A549 (cell line): ENCODE measurements at regions not wholly inside any gene's neighbourhood (a gene's known extent, or its start where the extent isn't known, plus 50 kb on each side); places are given as distances from the start of the nearest gene placed in this dataset.

Source experiments
- ATAC-seq, 2 experiments: fragments of 200-7000 bp in 1 of 2; fragments of >200 bp in 1 of 2; cut with Nextera tagmentation in 1 of 2; cut with Tn5 transposase in 1 of 2; 3 replicates each; pipeline versions ENCODE4 v1.8.0 to v1.9.1; 2018 to 2020; ENCODE audit warnings: mild to moderate bottlenecking in 1 of 2, moderate library complexity in 1 of 2
- CTCF ChIA-PET: fragments of 300-600 bp; sonication (Branson Sonifier 250); formaldehyde crosslinking; extraction: SDS; loops from one replicate; lab custom pipeline; 2021; ENCODE audit warnings: antibody characterized with exemption, inconsistent platforms; lab: Yijun Ruan, JAX
- POLR2A ChIA-PET: fragments of 350-600 bp; formaldehyde crosslinking; extraction: SDS; loops from one replicate; lab custom pipeline; 2021; ENCODE audit warnings: antibody characterized with exemption, inconsistent platforms; lab: Yijun Ruan, JAX
- DNase-seq, 2 experiments: peaks; one replicate each; pipeline versions ENCODE4 v3.0.0 to v3.0.0-alpha.2; 2011 to 2016; ENCODE audit warnings: low read depth in 1 of 2, low spot score in 1 of 2
- FAIRE-seq: peaks from 2 replicates; lab custom pipeline; 2011; peaks lifted over from hg19 to GRCh38; lab: Jason Lieb, UNC
- H3K27ac ChIP-seq, 2 experiments: fragments of >200 bp; sonication (Bioruptor Twin); formaldehyde crosslinking; 3 replicates each; pipeline ENCODE4 v1.5.1; 2016 to 2017
- H3K4me1 ChIP-seq: fragments of >200 bp; sonication (Bioruptor Twin); formaldehyde crosslinking; 3 replicates; pipeline ENCODE4 v1.6.1; 2016
- H3K4me2 ChIP-seq: fragments of >200 bp; sonication (Bioruptor Twin); formaldehyde crosslinking; 3 replicates; pipeline ENCODE4 v1.6.1; 2016
- H3K4me3 ChIP-seq: fragments of >200 bp; sonication (Bioruptor Twin); formaldehyde crosslinking; 3 replicates; pipeline ENCODE4 v1.5.1; 2016
- H3K9me3 ChIP-seq: fragments of >200 bp; sonication (Bioruptor Twin); formaldehyde crosslinking; 3 replicates; pipeline ENCODE4 v1.6.1; 2016
- BHLHE40 ChIP-seq: IDR thresholded peaks from 2 replicates; pipeline ENCODE4 v1.6.1; 2012; ENCODE audit warnings: low read depth, low read length, inconsistent platforms
- CBX2 ChIP-seq: fragments of 200-600 bp; sonication (generic); IDR thresholded peaks from 2 replicates; pipeline ENCODE4 v1.6.1; 2016; ENCODE audit warnings: low read depth, mild to moderate bottlenecking, borderline replicate concordance
- CTCF ChIP-seq: fragments of >200 bp; sonication (Bioruptor Twin); formaldehyde crosslinking; IDR thresholded peaks from 3 replicates; pipeline ENCODE4 v1.5.1; 2016
- EP300 ChIP-seq, 2 experiments: fragments of >200 bp; sonication (Bioruptor Twin); formaldehyde crosslinking; IDR thresholded peaks; 2 replicates in 1 of 2; 3 replicates in 1 of 2; pipeline ENCODE4 v1.6.1; 2016 to 2017
- ESRRA ChIP-seq: fragments of 150-350 bp; IDR thresholded peaks from 2 replicates; pipeline ENCODE4 v1.6.1; 2014; ENCODE audit warnings: mild to moderate bottlenecking, low read length, borderline replicate concordance
- FOSL2 ChIP-seq, 2 experiments: fragments of 450-650 bp in 1 of 2; fragments of >200 bp in 1 of 2; sonication (Bioruptor Twin) in 1 of 2; formaldehyde crosslinking; IDR thresholded peaks; 2 replicates each; pipeline versions ENCODE4 v1.5.0 to v1.6.1; 2016 to 2020; ENCODE audit warnings: mild to moderate bottlenecking in 1 of 2, moderate library complexity in 1 of 2
- FOXS1 ChIP-seq: fragments of 250-450 bp; sonication (Bioruptor Pico); IDR thresholded peaks from 2 replicates; pipeline ENCODE4 v1.5.0; 2020; ENCODE audit warnings: mild to moderate bottlenecking, moderate library complexity
- HES2 ChIP-seq: fragments of >200 bp; sonication (Bioruptor Twin); formaldehyde crosslinking; IDR thresholded peaks from 2 replicates; pipeline ENCODE4 v1.6.1; 2016
- KDM1A ChIP-seq: fragments of 200-600 bp; sonication (generic); IDR thresholded peaks from 2 replicates; pipeline ENCODE4 v1.6.1; 2016; ENCODE audit warnings: low read depth, mild to moderate bottlenecking
- MAZ ChIP-seq: fragments of 150-350 bp; IDR thresholded peaks from 2 replicates; pipeline ENCODE4 v1.6.1; 2014; ENCODE audit warnings: antibody characterized with exemption, low read depth, low read length, borderline replicate concordance
- NFE2L2 ChIP-seq: fragments of 150-350 bp; conservative IDR thresholded peaks from 2 replicates; pipeline ENCODE4 v1.6.1; 2014; ENCODE audit warnings: low read length
- NPAS2 ChIP-seq: fragments of 250-450 bp; sonication (Bioruptor Pico); IDR thresholded peaks from 2 replicates; pipeline ENCODE4 v1.8.0; 2022; ENCODE audit warnings: mild to moderate bottlenecking, moderate library complexity, borderline replicate concordance
- NR3C1 ChIP-seq: fragments of >200 bp; sonication (Bioruptor Twin); formaldehyde crosslinking; IDR thresholded peaks from 3 replicates; pipeline ENCODE4 v1.6.1; 2017
- PBX3 ChIP-seq: IDR thresholded peaks from 2 replicates; pipeline ENCODE4 v1.6.1; 2012
- PHF8 ChIP-seq: fragments of 200-600 bp; sonication (generic); IDR thresholded peaks from 2 replicates; pipeline ENCODE4 v1.6.1; 2016; ENCODE audit warnings: low read depth, mild to moderate bottlenecking, antibody characterized with exemption, moderate library complexity, borderline replicate concordance
- RCOR1 ChIP-seq: fragments of 150-350 bp; IDR thresholded peaks from 2 replicates; pipeline ENCODE4 v1.6.1; 2014; ENCODE audit warnings: antibody characterized with exemption, low read length, low read depth
- REST ChIP-seq: fragments of 200-600 bp; sonication (generic); IDR thresholded peaks from 2 replicates; pipeline ENCODE4 v1.6.1; 2016; ENCODE audit warnings: antibody characterized with exemption, mild to moderate bottlenecking, moderate library complexity
- RFX5 ChIP-seq: fragments of 450-650 bp; IDR thresholded peaks from 2 replicates; pipeline ENCODE4 v1.7.1; 2014; ENCODE audit warnings: antibody characterized with exemption, mild to moderate bottlenecking, moderate library complexity
- RNF2 ChIP-seq: fragments of 200-600 bp; sonication (generic); IDR thresholded peaks from 2 replicates; pipeline ENCODE4 v1.6.1; 2016; ENCODE audit warnings: low read depth, mild to moderate bottlenecking, antibody characterized with exemption, moderate library complexity, borderline replicate concordance
- TP53 ChIP-seq: fragments of 250-450 bp; sonication (Bioruptor Pico); IDR thresholded peaks from 2 replicates; pipeline ENCODE4 v1.5.0; 2021; ENCODE audit warnings: mild to moderate bottlenecking, moderate library complexity
- USF2 ChIP-seq: fragments of 450-650 bp; IDR thresholded peaks from 2 replicates; pipeline ENCODE4 v1.6.1; 2014; ENCODE audit warnings: antibody characterized with exemption
- ZFP36 ChIP-seq: fragments of 450-650 bp; IDR thresholded peaks from 2 replicates; pipeline ENCODE4 v1.6.1; 2014; ENCODE audit warnings: borderline replicate concordance; ENCODE audit not compliant: partially characterized antibody
- ZNF302 ChIP-seq: fragments of 250-450 bp; sonication (Bioruptor Pico); IDR thresholded peaks from 2 replicates; pipeline ENCODE4 v1.9.0; 2021; ENCODE audit warnings: inconsistent platforms, mild to moderate bottlenecking, moderate library complexity
- WGBS: methylation state at CpG from one replicate; pipeline ENCODE4 v1.1.6; 2017; ENCODE audit errors: missing lambda C conversion rate; 5-methylcytosine and 5-hydroxymethylcytosine counted together

GRCh38 chr3:176759815-176760506 is 437.3 kb downstream of the TBL1XR1 start (continued):
- no peak for TF ChIP-seq CTCF

- Histone ChIP-seq H3K4me2 (no peak overlapping the region), H3K4me1 (no peaks in the 10 kb centered on the region), H3K9me3 (no peaks in the 10 kb centered on the region), H3K4me3 (no peak overlapping the region), H3K27ac (no peak overlapping the region)
- DNase-seq (no peak), ATAC-seq (no peak), FAIRE-seq (no peak)
- ChIA-PET POLR2A (no interaction called here), CTCF (no interaction called here)
- TF ChIP-seq FOXS1 (CRISPR knock-in tag) (no peak), RNF2 (no peak), BHLHE40 (no peak), ZNF302 (no peak), RCOR1 (no peak), NFE2L2 (no peak), MAZ (no peak), RFX5 (no peak), KDM1A (no peak), HES2 (no peak), ESRRA (no peak), FOSL2 (IDR thresholded peaks at IDR 0.05) (no peak), FOSL2 (CRISPR knock-in tag; IDR thresholded peaks at IDR 0.05) (no peak), ZFP36 (no peak), PBX3 (no peak)
Measured at GRCh38 chr3:176757429-176757828, 439.9 kb downstream of the TBL1XR1 start.

GRCh38 chr3:176755977-176756376 is 441.3 kb downstream of the TBL1XR1 start:
- no peak for TF ChIP-seq MAZ
- no peak for TF ChIP-seq EP300 (IDR thresholded peaks at IDR 0.05)
- no peak for TF ChIP-seq NR3C1
- TF ChIP-seq USF2, result no peak
- TF ChIP-seq REST, result no peak
- TF ChIP-seq NPAS2 (CRISPR knock-in tag), result no peak
- TF ChIP-seq PHF8, result no peak
- TF ChIP-seq PBX3, result no peak
- no peak for TF ChIP-seq FOSL2 (IDR thresholded peaks at IDR 0.05)
- no peak for TF ChIP-seq FOSL2 (CRISPR knock-in tag; IDR thresholded peaks at IDR 0.05)
- no peak for TF ChIP-seq HES2
- TF ChIP-seq TP53 (CRISPR knock-in tag), result no peak
- no peak for TF ChIP-seq CBX2
- TF ChIP-seq, all 56 proteins: peak for 0
- no peak overlapping the region for H3K4me3 ChIP-seq
- H3K27ac ChIP-seq, result no peak overlapping the region
- ChIA-PET CTCF (no interaction called here), POLR2A (no interaction called here)
- FAIRE-seq (no peak), ATAC-seq (no peak), DNase-seq (no peak)
- no peak overlapping the region for H3K4me2 ChIP-seq
- H3K4me1 ChIP-seq, result no peaks in the 10 kb centered on the region
- 39% methylated on average over 4 of the region's 6 CpGs for WGBS
- H3K9me3 ChIP-seq, result no peaks in the 10 kb centered on the region
